Stimulated activated CD8-positive, alpha-beta memory T cell treated with anti-CD3 and anti-CD28 coated beads, Interleukin-12 subunit alpha, Interleukin-12 subunit beta, amount 100 ng/mL, for 4 hours (primary cell): ENCODE measurements at regions not wholly inside any gene's neighbourhood (a gene's known extent, or its start where the extent isn't known, plus 50 kb on each side); places are given as distances from the start of the nearest gene placed in this dataset.

Experiments
- DNase-seq: peaks from one replicate; pipeline ENCODE4 v3.0.0-alpha.2; 2020; ENCODE audit warnings: low read depth

DNA sequence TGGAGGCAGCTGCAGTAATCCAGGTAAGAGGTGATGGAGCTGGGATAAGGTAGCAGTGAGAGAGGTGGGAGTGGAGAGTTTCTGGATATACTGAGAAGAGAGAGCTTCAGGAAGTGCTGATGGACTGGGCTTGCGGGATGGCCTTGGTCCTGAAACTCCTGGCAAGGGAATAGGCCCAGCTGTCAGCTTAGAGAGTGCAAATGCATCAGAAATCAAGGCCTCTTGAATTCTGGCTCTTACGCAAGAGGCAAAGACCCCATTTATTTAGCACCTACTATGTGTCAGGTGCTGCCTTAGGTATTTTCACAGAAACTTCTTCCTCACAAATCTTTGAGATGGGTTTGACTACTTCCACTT is 227.2 kb upstream of the MAP3K1 start:
- no peak for DNase-seq

DNA sequence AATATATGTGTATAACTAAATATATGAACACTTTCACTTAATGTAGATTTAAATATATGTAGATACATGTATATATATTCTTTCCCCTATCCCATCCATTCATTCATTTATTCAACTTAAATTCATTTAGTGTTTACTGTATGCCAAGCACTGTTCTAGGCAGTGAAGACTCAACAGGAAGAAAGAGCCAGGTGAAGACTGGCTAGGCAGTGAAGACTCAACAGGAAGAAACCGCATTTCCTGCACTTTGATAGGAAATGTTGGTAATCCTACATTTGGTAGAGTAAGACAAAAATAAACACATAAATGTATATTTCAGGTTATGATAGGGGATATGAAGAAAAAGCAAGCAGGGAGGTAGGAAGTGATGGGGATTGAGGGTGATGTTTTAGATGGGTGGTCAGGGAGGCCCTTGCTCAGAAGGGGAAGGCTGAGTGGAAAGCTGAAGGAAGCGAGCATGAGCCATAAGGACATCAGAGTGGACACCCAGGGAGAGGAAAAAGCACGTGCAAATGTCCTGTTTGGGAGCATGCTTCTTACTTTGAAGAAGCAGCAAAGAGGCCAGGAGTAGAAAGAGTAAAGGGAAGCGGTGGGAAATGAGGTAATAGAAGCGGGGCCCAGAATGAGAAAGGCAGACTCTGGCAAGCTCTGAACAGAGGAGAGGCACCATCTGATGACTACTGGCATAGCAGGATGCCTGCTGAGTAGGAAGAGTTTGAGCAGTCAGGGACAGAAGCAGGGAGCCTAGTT is 227.8 kb upstream of the MAP3K1 start:
- DNase-seq: no peak

DNA sequence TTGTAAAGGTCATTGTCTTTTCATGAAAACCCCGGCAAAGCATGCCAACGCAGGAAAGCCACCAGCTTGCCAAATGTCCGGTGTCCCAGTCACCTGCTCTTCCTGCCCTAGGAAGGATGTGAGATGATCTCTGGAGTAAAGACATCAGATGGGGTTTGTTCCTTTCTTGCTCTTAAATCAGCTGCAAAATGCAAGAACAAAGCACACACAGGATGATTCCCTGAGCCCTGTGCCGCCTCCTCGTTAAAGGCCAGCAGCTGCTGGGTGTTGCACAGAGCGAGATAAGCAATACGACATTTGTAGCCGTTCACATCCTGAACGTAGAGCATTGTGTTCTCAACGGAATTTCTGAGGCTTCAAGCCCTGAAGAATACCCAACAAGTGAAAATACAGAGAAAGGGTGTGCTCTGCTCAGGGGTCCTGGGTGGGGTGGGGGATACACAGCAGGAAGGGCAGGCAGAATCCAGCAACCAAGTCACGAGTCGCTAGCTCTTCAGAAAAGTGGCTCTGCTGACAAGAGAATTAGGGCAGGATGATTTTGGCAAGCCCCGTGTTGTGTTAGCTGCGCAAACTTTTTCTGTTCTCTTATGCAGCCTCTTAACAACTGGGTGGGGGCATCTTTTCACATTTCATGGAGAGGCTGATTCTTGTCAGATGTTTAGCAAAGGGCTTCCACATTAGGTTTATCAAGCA is 229.2 kb upstream of the MAP3K1 start:
- DNase-seq: no peak

DNA sequence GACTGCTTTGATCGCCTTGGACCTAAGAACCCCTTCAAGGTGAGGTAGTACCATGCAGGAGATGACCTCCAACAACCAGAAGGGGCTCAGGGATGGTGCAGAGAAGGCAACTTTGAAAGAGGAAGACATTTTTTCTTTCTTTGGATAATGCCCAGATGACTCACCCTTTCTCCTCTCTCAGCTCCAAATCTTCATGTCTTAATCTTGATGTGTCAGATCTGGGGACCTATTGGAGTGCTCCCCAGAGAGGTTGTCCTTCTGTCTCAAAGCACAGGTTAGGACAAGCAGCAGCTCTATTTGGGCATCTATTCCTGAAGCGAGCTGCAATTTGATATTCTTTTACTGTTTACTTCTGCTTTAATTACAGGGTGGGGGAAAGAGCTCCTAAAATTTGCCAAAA is 229.9 kb upstream of the MAP3K1 start:
- DNase-seq: no peak

DNA sequence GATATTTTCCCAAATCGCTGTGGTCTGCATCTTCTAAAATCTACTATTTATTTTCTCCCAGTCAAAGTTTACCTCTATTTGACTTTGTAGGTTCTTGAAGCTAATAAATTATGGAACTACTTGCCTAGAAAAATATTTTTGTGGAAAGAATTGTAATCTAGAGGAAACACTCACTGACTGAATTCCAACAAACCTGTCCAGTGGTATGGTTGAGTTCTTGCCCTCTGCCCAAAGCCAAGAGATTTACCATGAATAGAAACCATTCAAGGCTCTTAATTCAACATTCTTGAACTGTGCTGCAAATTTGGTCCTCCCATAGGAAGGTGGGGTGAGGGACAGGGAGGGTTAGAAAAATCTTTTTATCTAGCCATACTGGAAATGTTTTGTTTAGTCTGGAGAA is 233.9 kb upstream of the MAP3K1 start:
- no peak for DNase-seq

DNA sequence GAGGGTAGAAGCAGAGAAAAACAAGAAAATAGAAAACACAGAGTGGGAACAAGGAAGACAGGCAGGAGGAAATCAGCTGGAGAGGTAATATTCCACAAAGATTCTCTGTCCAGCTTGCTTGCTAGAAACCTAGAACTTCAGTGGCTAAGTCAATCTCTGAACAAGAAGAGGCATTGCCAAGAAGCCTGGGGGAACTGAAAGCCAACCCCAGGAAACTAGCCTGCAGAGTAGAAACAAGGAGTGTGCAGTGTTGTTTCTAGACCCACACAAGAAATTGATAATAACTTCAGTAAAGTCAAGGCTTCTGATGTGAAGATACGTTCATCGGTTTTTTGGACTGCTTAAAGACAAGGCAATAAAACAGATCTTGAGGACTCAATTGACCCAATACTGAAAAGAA is 234.5 kb upstream of the MAP3K1 start:
- no peak for DNase-seq

DNA sequence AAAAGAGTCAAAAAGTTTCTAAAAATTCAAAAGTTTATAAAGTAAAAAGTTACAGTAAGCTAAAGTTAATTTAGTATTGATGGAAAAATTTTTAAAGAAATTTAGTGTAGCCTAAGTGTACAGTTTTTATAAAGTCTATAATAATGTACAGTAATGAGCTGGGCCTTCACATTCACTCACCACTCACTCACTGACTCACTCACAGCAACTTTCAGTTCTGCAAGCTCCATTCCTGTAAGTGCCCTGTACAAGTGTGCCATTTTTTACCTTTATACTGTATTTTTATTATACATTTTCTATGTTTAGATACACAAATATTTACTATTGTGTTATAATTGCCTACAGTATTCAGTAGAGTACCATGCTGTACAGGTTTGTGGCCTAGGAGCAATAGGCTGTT is 239.5 kb upstream of the MAP3K1 start:
- no peak for DNase-seq

DNA sequence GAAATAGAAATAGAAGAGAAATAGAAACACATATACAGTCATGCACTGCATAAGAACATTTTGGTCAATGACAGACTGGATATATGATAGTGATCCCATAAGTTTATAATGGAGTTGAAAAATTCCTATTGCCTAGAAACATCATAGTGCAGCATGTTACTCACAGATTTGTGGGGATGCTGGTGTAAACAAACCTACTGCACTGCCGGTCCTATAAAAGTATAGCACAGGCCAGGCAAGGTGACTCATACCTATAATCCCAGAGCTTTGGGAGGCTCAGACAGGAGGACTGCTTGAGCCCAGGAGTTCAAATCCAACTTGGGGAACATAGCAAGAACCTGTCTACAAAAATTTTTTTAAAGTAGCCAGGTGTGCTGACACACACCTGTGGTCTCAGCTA is 240.6 kb upstream of the MAP3K1 start:
- no peak for DNase-seq

DNA sequence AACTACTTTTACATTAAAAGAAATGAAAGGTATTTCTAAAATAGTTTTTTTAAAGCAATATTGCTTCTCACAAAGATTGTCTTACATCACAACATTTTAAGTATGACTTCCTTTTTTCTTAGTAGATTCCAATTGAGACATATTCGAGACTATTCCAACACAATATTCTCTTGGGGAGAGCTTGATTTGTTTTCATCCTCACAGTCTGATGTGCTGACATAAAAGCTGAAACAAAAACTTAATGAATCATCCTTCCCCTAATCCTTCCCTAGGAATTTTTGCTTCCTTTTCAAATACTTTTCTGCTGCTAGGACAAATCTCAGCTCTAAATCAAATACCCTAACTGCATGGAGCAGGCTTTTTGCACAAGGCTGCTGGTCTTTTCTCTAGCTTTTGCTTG is 245.8 kb upstream of the MAP3K1 start:
- DNase-seq: no peak

DNA sequence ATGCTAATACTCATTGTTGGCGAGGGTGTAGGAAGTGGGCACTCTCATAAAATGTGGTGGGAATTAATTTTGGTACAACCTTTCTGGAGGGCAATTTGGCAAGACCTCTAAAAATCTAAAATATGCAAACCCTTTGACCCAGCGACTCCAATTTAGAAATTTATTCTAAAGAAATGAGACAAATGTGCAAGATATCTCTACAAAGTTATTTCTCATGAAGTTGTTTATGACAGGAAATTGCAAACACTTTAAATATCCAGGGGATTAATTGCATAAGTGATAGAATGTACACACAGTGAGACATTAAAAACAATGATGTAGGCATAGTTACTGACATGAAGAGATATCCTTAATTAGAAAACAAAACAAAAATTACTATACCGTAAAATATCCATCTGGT is 246.3 kb upstream of the MAP3K1 start:
- no peak for DNase-seq

DNA sequence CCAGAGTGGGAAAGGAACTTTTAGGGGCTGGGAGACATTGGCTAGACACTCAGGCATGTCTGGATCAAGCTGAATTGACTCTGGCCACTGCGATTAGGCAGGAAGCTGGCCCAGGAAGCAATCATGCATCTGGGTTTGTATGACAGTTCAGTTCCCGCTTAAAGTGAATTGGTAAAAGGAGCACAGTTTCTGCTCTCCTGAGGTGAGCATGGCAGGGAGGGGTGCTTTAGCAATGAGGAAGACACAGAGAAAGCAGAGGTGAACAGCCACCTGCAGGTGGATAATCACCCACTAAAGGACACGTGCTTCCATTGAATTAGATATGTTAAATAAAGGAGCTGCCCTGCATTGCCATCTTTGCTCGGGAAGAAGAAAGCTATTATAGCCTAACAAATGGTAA is 248.1 kb upstream of the MAP3K1 start:
- no peak for DNase-seq

DNA sequence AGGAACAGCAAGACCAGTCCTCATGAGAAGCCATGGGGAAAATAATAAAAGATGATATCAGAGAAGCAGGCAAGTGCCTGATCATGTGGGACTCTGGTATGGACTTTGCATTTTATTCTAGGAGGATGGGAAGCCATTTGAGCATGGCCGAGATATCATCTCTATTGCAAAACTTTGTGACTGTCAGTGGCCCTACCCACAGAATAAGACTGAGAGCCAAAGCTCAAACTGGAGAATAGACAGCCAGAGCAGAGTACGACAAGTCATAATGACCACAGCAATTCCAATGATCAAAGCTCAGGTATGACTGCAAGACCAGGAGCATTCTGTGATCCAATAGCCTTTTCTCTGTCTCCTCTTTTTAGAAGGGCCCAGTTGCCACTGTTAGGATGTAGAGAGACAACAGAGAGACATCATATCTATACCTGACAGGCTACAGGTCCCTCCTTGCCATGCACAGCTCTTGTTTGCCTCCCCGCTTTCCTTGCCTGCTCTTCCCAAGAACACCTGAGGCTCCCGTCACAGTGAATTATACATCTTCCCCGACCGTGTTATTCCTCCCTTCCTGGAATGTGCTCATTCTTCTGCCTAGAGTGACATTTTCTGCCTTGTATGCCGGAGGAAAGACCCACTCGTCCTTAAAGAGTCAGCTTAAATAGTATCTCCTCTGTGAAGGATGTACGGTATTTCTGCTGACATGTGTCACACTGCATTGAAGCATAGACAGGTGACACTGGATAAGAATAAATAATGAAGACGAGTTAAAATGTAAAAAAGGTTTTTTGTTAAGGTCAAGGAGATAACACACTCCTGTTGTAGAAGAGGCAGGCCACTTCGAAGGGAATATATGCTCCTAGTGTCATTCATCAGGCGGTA is 248.7 kb upstream of the MAP3K1 start:
- DNase-seq: no peak

DNA sequence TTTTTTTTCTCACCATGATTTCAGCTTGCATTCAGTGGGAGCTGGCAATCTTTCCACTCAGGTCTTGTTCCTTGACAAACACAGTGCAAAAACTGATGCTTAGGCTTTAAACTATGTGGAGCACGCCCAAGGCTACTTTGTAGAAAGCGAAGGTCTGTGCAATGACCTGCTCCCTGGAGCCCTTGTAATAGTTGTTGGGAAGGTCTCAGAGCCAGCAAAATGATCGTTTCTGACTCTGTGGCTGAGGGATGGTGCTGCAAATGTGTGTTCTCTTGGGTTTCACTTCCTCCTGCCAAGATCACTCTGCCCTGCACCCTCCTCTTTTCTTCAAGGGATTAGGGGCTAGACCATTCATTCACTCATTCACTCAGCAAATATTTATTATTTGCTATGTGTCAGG is 249.7 kb upstream of the MAP3K1 start:
- DNase-seq: no peak

DNA sequence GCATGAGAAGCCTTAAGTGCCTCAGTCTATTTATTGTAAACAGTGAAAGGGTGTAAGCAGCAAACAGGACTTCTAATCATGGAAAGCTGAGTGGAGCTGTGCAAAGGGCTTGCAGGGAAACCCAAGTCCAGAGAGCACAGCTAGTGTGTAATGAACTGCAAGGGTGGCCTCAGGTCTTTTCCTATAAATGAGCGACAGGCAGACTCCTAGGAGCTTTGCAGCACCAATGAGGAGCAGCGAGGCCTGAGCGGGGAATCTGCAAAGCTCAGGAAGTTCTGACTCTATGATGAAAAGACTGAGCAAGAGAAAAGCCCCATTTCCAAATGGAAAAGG is 250.1 kb upstream of the MAP3K1 start:
- no peak for DNase-seq

DNA sequence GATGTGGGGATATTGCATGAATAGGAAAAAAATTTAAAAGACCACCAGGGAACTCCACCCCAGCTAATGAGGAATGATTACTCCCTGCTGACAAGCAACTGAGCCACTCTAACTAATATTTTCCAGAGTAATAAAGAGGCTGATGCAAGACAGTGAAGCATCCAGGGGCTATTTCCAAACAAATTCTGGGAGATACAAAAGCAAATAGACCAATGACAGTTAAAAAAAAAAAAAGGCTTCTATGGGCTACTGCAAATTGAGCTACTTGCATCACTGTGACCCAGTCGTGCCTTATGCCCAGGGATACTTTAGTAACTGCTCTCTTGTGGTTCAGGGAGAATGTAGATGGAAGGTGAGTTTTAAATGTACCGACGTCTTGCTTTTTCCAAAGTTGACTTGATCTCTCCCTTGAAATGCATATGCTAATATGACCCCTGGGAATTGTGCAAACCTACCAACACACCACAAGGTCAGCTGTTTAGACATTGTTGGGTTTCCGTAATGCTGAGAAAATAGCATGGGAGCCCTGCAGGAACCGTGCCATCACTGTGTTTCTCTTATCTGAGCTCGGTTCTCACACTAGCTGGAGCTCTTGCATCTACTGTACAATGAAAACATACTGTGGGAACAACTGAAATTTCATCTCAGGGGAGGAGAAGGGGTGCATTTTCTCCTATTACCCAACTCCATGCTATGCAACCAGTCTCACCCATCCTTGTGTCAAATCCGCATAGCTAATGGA is 250.6 kb upstream of the MAP3K1 start:
- no peak for DNase-seq

DNA sequence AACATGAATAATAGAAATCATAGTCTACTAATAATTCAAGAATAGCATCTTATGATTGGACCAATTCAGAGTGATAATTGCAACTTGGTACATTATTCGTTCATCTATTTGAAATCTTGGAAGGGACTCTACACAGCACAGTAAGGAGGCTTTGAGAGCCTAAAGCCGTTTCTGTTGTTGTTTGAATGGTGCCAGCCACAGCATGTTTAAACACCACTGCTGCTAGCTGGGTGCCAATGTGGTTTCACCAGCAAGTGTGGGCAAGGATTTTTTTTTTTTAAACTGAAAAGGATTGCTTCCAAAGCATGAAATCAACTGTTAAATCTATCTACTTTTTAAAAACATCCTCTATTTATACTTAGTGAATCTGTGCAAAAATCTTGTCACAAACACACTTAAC is 253.9 kb upstream of the MAP3K1 start:
- no peak for DNase-seq

DNA sequence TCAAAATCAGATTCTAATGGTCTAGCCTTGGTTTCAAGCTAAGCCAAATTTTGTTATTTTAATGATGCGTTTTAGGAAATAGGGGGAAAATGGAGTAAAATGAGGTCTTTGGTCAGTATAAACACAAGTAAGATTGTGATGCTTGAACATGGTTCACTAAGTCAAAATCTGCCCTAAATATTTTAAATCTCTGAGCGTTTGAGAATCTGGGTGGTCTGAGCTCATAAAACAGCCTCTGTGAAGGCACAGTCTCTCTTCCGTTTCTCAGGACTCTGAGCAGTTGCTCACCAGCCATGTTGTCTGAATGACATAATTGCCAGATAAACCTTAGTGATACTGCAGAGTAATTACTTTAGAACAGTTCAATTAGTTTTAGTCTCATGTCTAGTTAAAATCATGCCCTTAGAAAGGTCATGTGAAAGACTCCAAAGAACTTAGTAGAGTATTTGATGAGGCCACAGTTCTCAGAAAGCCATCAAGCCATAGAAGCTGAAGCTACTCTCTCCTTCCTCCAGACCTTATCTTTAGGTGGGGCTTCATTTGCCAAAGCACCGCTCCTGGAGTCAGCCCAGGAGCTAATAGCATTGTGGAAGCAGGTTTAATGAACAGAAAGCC is 257.1 kb upstream of the MAP3K1 start:
- DNase-seq: no peak

DNA sequence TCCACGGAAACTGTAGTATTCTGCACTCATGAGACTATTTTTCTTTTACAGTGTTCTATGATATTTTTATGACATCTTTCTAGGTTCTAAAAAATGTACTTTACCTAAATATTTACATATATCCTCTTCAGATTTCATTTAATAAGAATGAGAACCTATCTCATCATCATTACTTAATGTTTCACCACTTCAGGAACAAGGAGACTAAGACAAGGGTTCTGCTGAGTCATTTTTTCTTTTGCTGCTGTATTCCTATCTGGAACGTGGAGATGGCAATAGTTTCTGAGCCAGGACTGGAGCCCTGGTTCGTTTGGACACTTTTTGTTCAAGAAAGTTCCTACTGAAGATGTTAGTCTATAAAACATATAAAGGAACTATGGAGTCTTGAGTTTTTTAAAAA is 258.2 kb upstream of the MAP3K1 start:
- no peak for DNase-seq

DNA sequence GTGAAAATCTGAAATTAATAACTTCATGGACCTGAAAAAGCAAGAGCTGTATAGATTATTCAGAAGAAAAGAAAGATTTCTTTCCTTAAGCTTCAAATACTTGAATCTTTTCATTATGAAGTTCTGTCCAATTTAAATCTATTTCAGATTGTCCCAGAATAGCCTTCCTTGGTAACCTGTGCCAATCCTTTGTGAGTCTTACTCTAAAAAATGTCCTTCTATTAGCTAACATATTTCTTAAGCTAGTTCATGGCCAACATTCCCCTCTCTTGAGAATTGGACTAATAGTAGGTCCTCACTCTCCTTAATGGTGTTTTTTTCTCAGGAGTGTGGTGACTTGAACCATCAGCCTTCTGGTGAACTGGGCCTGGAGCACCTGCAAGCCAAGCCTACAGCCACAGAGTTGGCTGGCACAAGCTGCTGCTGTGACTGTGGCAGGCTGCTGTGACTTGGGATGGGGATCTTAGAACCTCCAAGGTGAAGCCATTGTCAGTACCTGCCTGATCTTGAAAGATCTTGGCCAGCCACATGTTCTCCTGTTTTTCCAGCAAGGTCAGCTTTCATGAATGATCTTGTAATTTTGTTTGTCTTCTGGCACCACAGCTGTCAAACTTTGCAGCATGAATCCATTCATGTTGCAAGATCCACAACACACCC is 262.6 kb upstream of the MAP3K1 start:
- no peak for DNase-seq

DNA sequence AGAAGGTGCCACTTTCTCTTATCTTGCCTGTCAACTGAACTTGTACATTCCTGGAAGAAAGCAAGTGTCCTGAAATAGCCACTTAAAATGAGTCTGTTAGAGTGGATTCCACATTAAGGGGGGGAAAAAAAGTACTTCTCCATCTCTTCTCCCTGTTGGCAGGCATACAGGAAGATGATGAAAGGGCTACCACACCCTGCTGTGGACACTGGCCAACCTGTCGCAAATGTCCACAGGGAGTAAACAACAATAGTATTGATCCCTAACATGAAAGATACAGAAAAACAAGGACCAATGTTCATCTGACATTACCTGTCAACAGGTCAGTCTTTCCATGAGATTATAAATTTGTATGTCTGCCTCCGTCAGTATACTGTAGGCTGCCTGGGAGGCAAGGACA is 265.1 kb upstream of the MAP3K1 start:
- no peak for DNase-seq

DNA sequence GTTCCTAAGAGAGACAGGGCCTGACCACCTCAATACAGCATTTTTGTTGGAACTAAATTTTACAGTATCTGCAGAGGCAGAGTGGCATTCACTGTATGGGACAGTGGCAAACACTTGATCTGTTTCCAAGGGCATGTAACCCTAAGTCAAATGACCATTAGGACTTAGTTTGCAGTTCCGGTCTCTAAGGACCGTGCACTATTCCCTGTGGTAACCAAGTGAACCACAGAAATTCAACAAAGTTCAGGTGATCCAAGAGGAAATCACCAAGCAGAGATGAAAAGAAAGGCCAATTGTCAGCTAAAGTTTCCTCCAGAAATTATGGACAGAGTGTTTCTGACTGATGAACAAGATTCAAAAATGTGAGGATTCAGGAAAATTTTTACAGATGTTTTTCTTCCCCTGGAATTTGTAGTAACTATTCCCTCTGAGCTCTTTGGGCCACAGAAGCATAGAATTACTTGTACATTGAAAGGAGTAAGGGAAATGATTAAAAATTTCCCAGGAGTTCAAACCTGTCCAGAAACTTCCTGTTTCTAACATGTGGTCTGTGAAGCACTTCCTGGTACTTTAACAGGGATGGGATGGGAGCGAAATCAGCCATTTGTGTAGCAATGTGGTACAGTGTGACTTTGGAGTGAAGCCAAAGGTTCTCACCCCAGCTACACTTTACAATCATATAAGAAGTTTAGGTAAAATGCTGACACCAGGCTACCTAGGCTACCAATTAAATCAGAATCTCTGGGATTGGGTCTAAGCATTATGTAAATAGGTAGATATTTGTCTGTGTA is 266.1 kb upstream of the MAP3K1 start:
- DNase-seq: no peak
